PFSK-1 (cell line): ENCODE measurements at regions not wholly inside any gene's neighbourhood (a gene's known extent, or its start where the extent isn't known, plus 50 kb on each side); places are given as distances from the start of the nearest gene placed in this dataset.

ENCODE experiments used
- FOXP2 ChIP-seq: optimal IDR thresholded peaks from 2 replicates; pipeline ENCODE3; 2011; ENCODE audit warnings: borderline replicate concordance, control low read depth, inconsistent platforms; ENCODE audit not compliant: insufficient read depth; ENCODE audit errors: extremely low read length, extremely low read depth
- POLR2AphosphoS5 ChIP-seq: IDR thresholded peaks from 2 replicates; pipeline ENCODE4 v1.6.1; 2012; ENCODE audit warnings: low read depth, mild to moderate bottlenecking, control low read depth, low read length, moderate library complexity
- REST ChIP-seq, 2 experiments: IDR thresholded peaks; 2 replicates each; pipeline versions ENCODE4 v1.6.1 to v1.8.0; 2011 to 2012; ENCODE audit warnings: low read depth in 2 of 2, low read length in 2 of 2, control low read depth in 1 of 2, inconsistent platforms in 1 of 2, mild to moderate bottlenecking in 1 of 2, moderate library complexity in 1 of 2; ENCODE audit not compliant: insufficient read depth in 1 of 2
- SIN3A ChIP-seq: IDR thresholded peaks from 2 replicates; pipeline ENCODE4 v1.6.1; 2012; ENCODE audit warnings: mild to moderate bottlenecking, low read length, moderate library complexity, borderline replicate concordance; ENCODE audit not compliant: insufficient read depth
- TAF1 ChIP-seq: IDR thresholded peaks from 2 replicates; pipeline ENCODE4 v1.6.1; 2012; ENCODE audit warnings: low read length, control low read depth, borderline replicate concordance; ENCODE audit not compliant: insufficient read depth

DNA sequence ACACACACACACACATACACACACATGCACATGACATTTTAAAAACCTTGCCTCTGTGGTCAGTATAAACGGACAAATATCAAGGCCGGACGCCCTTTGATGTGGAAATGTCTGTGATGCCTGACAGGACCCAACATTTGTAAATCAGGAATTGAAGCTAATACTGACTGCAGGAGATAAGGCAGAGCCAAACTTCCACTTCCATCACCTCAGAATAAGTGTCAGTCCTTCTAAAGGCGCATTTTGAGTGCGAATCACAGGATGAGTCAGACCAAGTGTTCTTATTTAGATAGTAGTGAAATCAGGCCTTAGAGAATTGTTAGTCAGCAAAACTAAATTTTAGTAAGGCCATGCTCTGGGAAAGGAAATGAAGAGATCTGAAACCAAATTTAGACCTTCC, 211.7 kb upstream of the LRATD1 start:
- TF ChIP-seq SIN3A (no peak), TAF1 (no peak), POLR2AphosphoS5 (no peak), FOXP2 (no peak)

- no peak for TF ChIP-seq REST (IDR thresholded peaks at IDR 0.05; ENCODE audit: insufficient read depth in 1 of 2, low read depth in 2 of 2, low read length in 2 of 2)
- no peak for TF ChIP-seq TAF1
- TF ChIP-seq SIN3A, result no peak
- TF ChIP-seq FOXP2, result no peak
- no peak for TF ChIP-seq POLR2AphosphoS5
These were observed 210.1 kb upstream of the LRATD1 start for GRCh38 chr2:14422426-14422825.

DNA sequence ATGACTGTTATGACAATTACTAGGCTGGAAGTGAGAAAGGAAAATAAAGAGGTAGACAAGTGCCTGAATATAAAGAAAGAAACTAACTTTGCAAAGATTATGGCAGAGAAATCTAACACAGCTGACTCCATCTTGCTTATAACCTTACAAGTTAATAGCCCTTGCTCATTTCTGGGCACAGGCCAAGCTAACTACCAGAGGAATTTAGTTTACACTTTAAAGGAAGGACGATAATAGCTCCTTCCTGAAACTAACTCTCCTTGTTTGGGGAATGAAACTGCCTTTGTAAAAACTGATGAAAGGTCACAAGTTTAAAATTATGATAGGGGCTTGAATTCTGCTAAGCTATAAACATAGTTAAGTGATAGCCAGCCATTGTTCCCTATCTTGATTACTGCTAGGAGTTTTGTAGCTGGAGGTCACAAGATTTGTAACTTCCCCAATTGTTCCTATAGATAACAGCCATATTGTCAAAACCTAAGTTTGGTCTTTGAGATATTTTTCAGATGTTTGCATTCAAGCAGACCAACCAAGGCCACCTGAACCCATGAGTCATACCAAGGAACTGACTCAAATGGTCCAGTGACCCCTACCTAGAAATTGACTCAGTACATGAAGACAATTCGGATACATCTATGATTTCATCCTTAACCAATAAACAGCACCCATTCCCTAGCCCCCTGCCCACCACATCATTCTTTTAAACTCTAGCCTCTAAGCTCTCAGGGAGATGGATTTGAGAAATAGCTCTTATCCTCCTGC, 209.2 kb upstream of the LRATD1 start:
- no peak for TF ChIP-seq FOXP2
- no peak for TF ChIP-seq TAF1
- TF ChIP-seq POLR2AphosphoS5, result no peak
- no peak for TF ChIP-seq SIN3A
- no peak for TF ChIP-seq REST (IDR thresholded peaks at IDR 0.05; ENCODE audit: insufficient read depth in 1 of 2, low read depth in 2 of 2, low read length in 2 of 2)

GRCh38 chr2:14424478-14425390, 207.8 kb upstream of the LRATD1 start:
- no peak for TF ChIP-seq REST (IDR thresholded peaks at IDR 0.05; ENCODE audit: insufficient read depth in 1 of 2, low read depth in 2 of 2, low read length in 2 of 2)
- TF ChIP-seq POLR2AphosphoS5, result no peak
- no peak for TF ChIP-seq SIN3A
- TF ChIP-seq TAF1, result no peak
- TF ChIP-seq FOXP2, result no peak

DNA sequence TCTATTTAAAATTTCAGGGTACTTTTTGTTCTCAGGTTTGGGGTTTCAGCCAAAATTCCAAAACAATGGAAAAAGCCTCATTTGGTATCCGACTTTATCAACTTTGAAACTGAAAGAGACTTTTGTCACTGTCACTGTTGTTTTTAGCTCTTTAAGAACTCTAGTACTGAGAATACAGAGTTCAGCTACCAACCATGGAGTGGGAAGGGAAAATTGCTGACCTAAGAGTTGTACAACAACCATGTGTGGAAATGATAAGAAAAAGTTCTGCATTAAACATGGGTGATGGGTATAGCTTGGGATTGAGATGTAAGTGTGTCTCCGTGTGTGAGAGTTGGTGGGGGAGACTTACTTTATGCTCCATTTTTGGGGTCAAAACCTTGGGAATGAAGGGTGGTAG, 206.6 kb upstream of the LRATD1 start:
- no peak for TF ChIP-seq TAF1

DNA sequence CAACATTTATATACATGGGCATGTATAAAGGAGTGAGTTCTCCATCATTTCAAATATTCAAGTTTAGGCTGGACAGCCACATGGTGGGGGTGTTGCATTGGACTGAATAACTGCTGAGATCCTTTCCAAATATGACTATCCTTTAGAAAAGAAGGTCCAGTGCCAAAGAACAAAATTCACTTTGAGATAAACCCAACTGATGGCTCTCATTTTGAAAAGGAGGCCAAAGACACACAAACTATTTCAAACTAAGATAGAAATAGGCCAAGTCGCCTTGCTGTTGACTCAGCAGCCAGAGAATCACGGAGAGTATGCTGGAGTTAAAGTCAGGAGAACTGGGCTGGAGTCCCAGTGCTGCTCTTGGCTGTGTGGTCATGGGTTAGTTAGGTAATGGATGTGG, 204.5 kb upstream of the LRATD1 start:
- TF ChIP-seq FOXP2, result no peak
- TF ChIP-seq TAF1, result no peak
- no peak for TF ChIP-seq REST (IDR thresholded peaks at IDR 0.05; ENCODE audit: insufficient read depth in 1 of 2, low read depth in 2 of 2, low read length in 2 of 2)
- TF ChIP-seq POLR2AphosphoS5, result no peak
- no peak for TF ChIP-seq SIN3A
